ENCODE measurements at regions not wholly inside any gene's neighbourhood (a gene's known extent, or its start where the extent isn't known, plus 50 kb on each side); places are given as distances from the start of the nearest gene placed in this dataset.

GRCh38 chr4:63049726-63050125, 1359.5 kb downstream of the TECRL start:
- no peak for DNase-seq (ENCODE audit: low spot score)

- DNase-seq (ENCODE audit: low spot score) = no peak
Observed at GRCh38 chr4:63049278-63049677, 1360.0 kb downstream of the TECRL start.

GRCh38 chr4:63036159-63036866, 1372.9 kb downstream of the TECRL start:
- DNase-seq (ENCODE audit: low spot score) = no peak

GRCh38 chr4:63029380-63029779, 1379.9 kb downstream of the TECRL start:
- no peak for DNase-seq (ENCODE audit: low spot score)

GRCh38 chr4:63020661-63021060, 1388.6 kb downstream of the TECRL start:
- no peak for DNase-seq (ENCODE audit: low spot score)

- DNase-seq (ENCODE audit: low spot score) = no peak
Observed at GRCh38 chr4:63017300-63017699, 1392.0 kb downstream of the TECRL start.

GRCh38 chr4:62970846-62971245, 1438.4 kb downstream of the TECRL start:
- DNase-seq (ENCODE audit: low spot score) = no peak

- DNase-seq (ENCODE audit: low spot score) = no peak
Observed at GRCh38 chr4:62960415-62960814, 1448.8 kb downstream of the TECRL start.

- DNase-seq (ENCODE audit: low spot score) = no peak
Observed at GRCh38 chr4:62953752-62954151, 1455.5 kb downstream of the TECRL start.

GRCh38 chr4:62952366-62952765, 1456.9 kb downstream of the TECRL start:
- DNase-seq (ENCODE audit: low spot score) = no peak

- no peak for DNase-seq (ENCODE audit: low spot score)
Observed at GRCh38 chr4:62948108-62948507, 1461.1 kb downstream of the TECRL start.

- no peak for DNase-seq (ENCODE audit: low spot score)
Observed at GRCh38 chr4:62940229-62940628, 1469.0 kb downstream of the TECRL start.

- no peak for DNase-seq (ENCODE audit: low spot score)
Observed at GRCh38 chr4:62930884-62931283, 1478.4 kb downstream of the TECRL start.

- no peak for DNase-seq (ENCODE audit: low spot score)
Observed at GRCh38 chr4:62928483-62928882, 1480.8 kb downstream of the TECRL start.

GRCh38 chr4:62927574-62927973, 1481.7 kb downstream of the TECRL start:
- DNase-seq (ENCODE audit: low spot score) = no peak

GRCh38 chr4:62923783-62924182, 1485.5 kb downstream of the TECRL start:
- no peak for DNase-seq (ENCODE audit: low spot score)

GRCh38 chr4:62917649-62918048, 1491.6 kb downstream of the TECRL start:
- DNase-seq (ENCODE audit: low spot score) = no peak

- DNase-seq (ENCODE audit: low spot score) = no peak
Observed at GRCh38 chr4:62914758-62915157, 1494.5 kb downstream of the TECRL start.

GRCh38 chr4:62913065-62913464, 1496.2 kb downstream of the TECRL start:
- no peak for DNase-seq (ENCODE audit: low spot score)

- DNase-seq (ENCODE audit: low spot score) = no peak
Observed at GRCh38 chr4:62912531-62912930, 1496.7 kb downstream of the TECRL start.

- DNase-seq (ENCODE audit: low spot score) = no peak
Observed at GRCh38 chr4:62909238-62909637, 1500.0 kb downstream of the TECRL start.

- no peak for DNase-seq (ENCODE audit: low spot score)
Observed at GRCh38 chr4:62901101-62901500, 1508.1 kb downstream of the TECRL start.

GRCh38 chr4:62899646-62900364, 1509.4 kb downstream of the TECRL start:
- DNase-seq (ENCODE audit: low spot score) = no peak

GRCh38 chr4:62898115-62898514, 1511.1 kb downstream of the TECRL start:
- no peak for DNase-seq (ENCODE audit: low spot score)

Data from cerebellar cortex (tissue), 1 donor.